OCI-LY7 (cell line): ENCODE measurements at regions not wholly inside any gene's neighbourhood (a gene's known extent, or its start where the extent isn't known, plus 50 kb on each side); places are given as distances from the start of the nearest gene placed in this dataset.

ENCODE experiments used
- BruUV-seq: library from RNA; stranded (reverse); fragments of 400-500 nt; replicated peaks from 2 replicates; lab custom pipeline; 2021; lab: Mats Ljungman, UMichigan
- CTCF ChIA-PET: fragments of 300-600 bp; sonication (Branson Sonifier 250); formaldehyde crosslinking; loops from one replicate; lab custom pipeline; 2022; ENCODE audit warnings: antibody characterized with exemption; ENCODE audit not compliant: unreplicated experiment; lab: Charles Lee
- POLR2A ChIA-PET: fragments of 300-600 bp; sonication (Branson Sonifier 250); formaldehyde crosslinking; loops from one replicate; lab custom pipeline; 2022; ENCODE audit warnings: antibody characterized with exemption; lab: Charles Lee
- DNase-seq: peaks from one replicate; pipeline ENCODE4 v3.0.0-alpha.2; 2015; ENCODE audit warnings: low spot score
- H2AFZ ChIP-seq: fragments of 200-600 bp; sonication (generic), shearing (Covaris generic); 2 replicates; pipeline ENCODE4 v1.6.1; 2014; ENCODE audit warnings: mild to moderate bottlenecking, antibody characterized with exemption, low read length, moderate library complexity
- H3K27ac ChIP-seq: fragments of 200-600 bp; sonication (generic); 2 replicates; pipeline ENCODE4 v1.5.1; 2014; ENCODE audit warnings: mixed run types, low read depth, mild to moderate bottlenecking, moderate library complexity, low read length, inconsistent platforms; ENCODE audit not compliant: poor library complexity, severe bottlenecking
- H3K36me3 ChIP-seq: fragments of 200-600 bp; sonication (generic); 2 replicates; pipeline ENCODE4 v1.6.1; 2014; ENCODE audit warnings: mild to moderate bottlenecking, antibody characterized with exemption, low read length, moderate library complexity, mixed read lengths; ENCODE audit not compliant: insufficient read depth
- H3K4me1 ChIP-seq: fragments of 200-600 bp; sonication (generic); 2 replicates; pipeline ENCODE4 v1.5.1; 2014; ENCODE audit warnings: mild to moderate bottlenecking, low read length; ENCODE audit not compliant: insufficient read depth, poor library complexity, severe bottlenecking
- H3K4me2 ChIP-seq: fragments of 200-600 bp; sonication (generic); 2 replicates; pipeline ENCODE4 v1.6.1; 2014; ENCODE audit warnings: mild to moderate bottlenecking, low read length
- H3K4me3 ChIP-seq: fragments of 200-600 bp; sonication (generic); 2 replicates; pipeline ENCODE4 v1.5.1; 2014; ENCODE audit warnings: mild to moderate bottlenecking, low read depth, low read length; ENCODE audit not compliant: poor library complexity, severe bottlenecking
- H3K79me2 ChIP-seq: fragments of 200-600 bp; sonication (generic); 2 replicates; pipeline ENCODE4 v1.6.1; 2016; ENCODE audit warnings: low read depth, mild to moderate bottlenecking, low read length, moderate library complexity, mixed read lengths; ENCODE audit not compliant: insufficient read depth
- H3K9me2 ChIP-seq: fragments of 200-600 bp; sonication (generic); 2 replicates; pipeline ENCODE4 v1.6.1; 2016; ENCODE audit warnings: mild to moderate bottlenecking, low read length, mixed read lengths; ENCODE audit not compliant: insufficient read depth
- H3K9me3 ChIP-seq: fragments of 200-600 bp; sonication (generic); 2 replicates; pipeline ENCODE4 v1.6.1; 2014; ENCODE audit warnings: mild to moderate bottlenecking, mixed run types, low read length, mixed read lengths
- H4K20me1 ChIP-seq: fragments of 200-600 bp; sonication (generic); 2 replicates; pipeline ENCODE4 v1.6.1; 2014; ENCODE audit warnings: mild to moderate bottlenecking, antibody characterized with exemption, low read length, moderate library complexity, mixed read lengths; ENCODE audit not compliant: insufficient read depth
- CTCF ChIP-seq: fragments of 200-600 bp; sonication (generic); conservative IDR thresholded peaks from 2 replicates; pipeline ENCODE4 v1.5.1; 2014; ENCODE audit warnings: mild to moderate bottlenecking, antibody characterized with exemption, low read length, moderate library complexity, mixed read lengths
- EZH2phosphoT487 ChIP-seq: fragments of 200-600 bp; sonication (generic); IDR thresholded peaks from 2 replicates; pipeline ENCODE4 v1.6.1; 2018; ENCODE audit warnings: low read depth, borderline replicate concordance, mild to moderate bottlenecking, mixed run types, antibody characterized with exemption, low read length, moderate library complexity, mixed read lengths
- intact Hi-C: fragments of 100-400 bp; cut with micrococcal nuclease; formaldehyde crosslinking; loops from one replicate; pipeline ENCODE4 v1.10.0; 2022; ENCODE audit not compliant: unreplicated experiment

- intact Hi-C loops, result no loop called here
- TF ChIP-seq CTCF (no peak), EZH2phosphoT487 (no peak)
- Histone ChIP-seq H3K4me3 (no peak overlapping the region), H3K36me3 (no peaks in the 10 kb centered on the region), H4K20me1 (no peaks in the 10 kb centered on the region), H3K9me3 (no peaks in the 10 kb centered on the region), H3K9me2 (no peaks in the 10 kb centered on the region), H3K27ac (no peak overlapping the region), H2AFZ (no peak overlapping the region), H3K4me2 (no peak overlapping the region), H3K4me1 (no peaks in the 10 kb centered on the region), H3K79me2 (no peaks in the 10 kb centered on the region)
- BruUV-seq, result no TSS peak
- DNase-seq, result no peak
- ChIA-PET POLR2A (no interaction called here), CTCF (no interaction called here)
These were observed 182.2 kb upstream of the SVIL start for GRCh38 chr10:29816801-29817558.

- DNase-seq, result no peak
- H2AFZ ChIP-seq, result no peak overlapping the region
- ChIA-PET CTCF (no interaction called here), POLR2A (interaction anchor here (0.6 kb wide), 1 partner anchor 123 kb away, joined by 3 read pairs; no protein-coding TSS in a partner anchor)
- H4K20me1 ChIP-seq, result no peaks in the 10 kb centered on the region
- H3K9me2 ChIP-seq, result no peaks in the 10 kb centered on the region
- intact Hi-C loops, result no loop called here
- TF ChIP-seq EZH2phosphoT487 (no peak), CTCF (no peak)
- no peaks in the 10 kb centered on the region for H3K9me3 ChIP-seq
- H3K27ac ChIP-seq, result no peak overlapping the region
- H3K79me2 ChIP-seq, result no peaks in the 10 kb centered on the region
- no peaks in the 10 kb centered on the region for H3K36me3 ChIP-seq
- no peak overlapping the region for H3K4me2 ChIP-seq
- H3K4me1 ChIP-seq, result no peaks in the 10 kb centered on the region
- no peak overlapping the region for H3K4me3 ChIP-seq
- BruUV-seq, result no TSS peak
These were observed 180.8 kb upstream of the SVIL start for GRCh38 chr10:29815572-29815971.

DNA sequence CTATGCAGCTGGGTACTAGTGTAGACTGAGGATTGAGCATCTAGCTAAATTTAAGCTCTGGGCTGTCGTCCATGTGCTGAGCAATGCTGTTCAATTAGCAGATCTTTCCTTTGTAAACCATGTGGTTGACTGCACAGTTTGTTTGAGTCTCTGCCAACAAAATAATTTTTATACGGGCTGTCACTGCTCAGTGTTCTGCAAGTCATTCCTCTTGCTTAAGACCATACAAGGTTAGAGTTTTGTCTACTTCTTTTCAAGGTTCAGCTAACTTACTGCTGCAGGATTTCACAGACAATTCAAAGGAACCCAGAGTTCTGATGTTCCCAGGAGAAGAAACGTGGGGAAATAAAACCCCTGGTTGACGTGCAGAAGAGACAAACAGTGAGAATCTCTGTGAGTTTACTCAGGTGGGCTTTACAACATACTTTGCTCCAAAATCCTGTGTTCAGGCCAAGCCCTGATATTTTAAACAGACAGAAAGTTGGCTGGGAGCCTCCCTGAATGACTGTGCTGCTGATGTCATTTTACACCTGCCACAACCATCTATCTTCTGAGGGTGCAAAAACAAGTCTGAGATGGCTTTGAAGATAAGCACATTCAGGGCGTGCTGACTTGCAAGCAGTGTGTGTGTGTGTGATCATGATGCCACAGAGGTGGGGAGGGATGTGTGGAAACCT is 177.1 kb upstream of the SVIL start:
- DNase-seq, result no peak

More for the DNA sequence above, 177.1 kb upstream of the SVIL start:
- ChIA-PET POLR2A (interaction anchor here (1.0 kb wide), 1 partner anchor 11 kb away, joined by 3 read pairs; no protein-coding TSS in a partner anchor), CTCF (no interaction called here)
- Histone ChIP-seq H3K27ac (no peak overlapping the region), H3K4me2 (no peak overlapping the region), H3K9me2 (no peaks in the 10 kb centered on the region), H3K36me3 (no peaks in the 10 kb centered on the region), H3K79me2 (no peaks in the 10 kb centered on the region), H4K20me1 (no peaks in the 10 kb centered on the region), H3K9me3 (no peaks in the 10 kb centered on the region), H3K4me3 (no peak overlapping the region), H3K4me1 (no peaks in the 10 kb centered on the region), H2AFZ (no peak overlapping the region)
- intact Hi-C loops, result no loop called here
- BruUV-seq, result no TSS peak
- TF ChIP-seq CTCF, result no peak
- no peak for TF ChIP-seq EZH2phosphoT487
